Caco-2 (cell line): ENCODE measurements at regions not wholly inside any gene's neighbourhood (a gene's known extent, or its start where the extent isn't known, plus 50 kb on each side); places are given as distances from the start of the nearest gene placed in this dataset.

ENCODE experiments used
- BruUV-seq: library from RNA; stranded (reverse); fragments of 400-500 nt; replicated peaks from 2 replicates; lab custom pipeline; 2021; lab: Mats Ljungman, UMichigan
- CTCF ChIA-PET: fragments of 300-600 bp; sonication (Branson Sonifier 250); formaldehyde crosslinking; loops from one replicate; lab custom pipeline; 2022; ENCODE audit warnings: antibody characterized with exemption; lab: Charles Lee
- POLR2A ChIA-PET: fragments of 300-600 bp; sonication (Branson Sonifier 250); formaldehyde crosslinking; loops from one replicate; lab custom pipeline; 2022; ENCODE audit warnings: antibody characterized with exemption; lab: Charles Lee
- DNase-seq, 2 experiments: peaks; one replicate each; pipeline versions ENCODE4 v3.0.0 to v3.0.0-alpha.2; 2020 to 2022
- H3K27me3 ChIP-seq: replicated peaks from 2 replicates; pipeline ENCODE4 v1.6.0; 2011; ENCODE audit warnings: low read length; ENCODE audit not compliant: control insufficient read depth, insufficient read depth
- H3K36me3 ChIP-seq: 2 replicates; pipeline ENCODE4 v1.5.1; 2011; ENCODE audit warnings: low read length; ENCODE audit not compliant: control insufficient read depth, insufficient read depth
- H3K4me1 ChIP-seq: fragments of 250-450 bp; sonication (Bioruptor Pico); 2 replicates; pipeline ENCODE4 v1.5.1; 2020; ENCODE audit warnings: mild to moderate bottlenecking
- H3K4me3 ChIP-seq: 2 replicates; pipeline ENCODE4 v1.5.1; 2011; ENCODE audit warnings: low read depth, mild to moderate bottlenecking, control low read depth, low read length
- H3K9me3 ChIP-seq: fragments of 250-450 bp; sonication (Bioruptor Pico); 2 replicates; pipeline ENCODE4 v1.5.1; 2020; ENCODE audit warnings: mild to moderate bottlenecking, moderate library complexity
- H3K27ac Mint-ChIP-seq: one replicate; pipeline ENCODE4 v1.8.0; 2022; ENCODE audit warnings: mixed read lengths; ENCODE audit not compliant: unreplicated experiment
- H3K27me3 Mint-ChIP-seq: one replicate; pipeline ENCODE4 v1.8.0; 2022; ENCODE audit warnings: mixed read lengths; ENCODE audit not compliant: insufficient read depth, unreplicated experiment
- H3K36me3 Mint-ChIP-seq: one replicate; pipeline ENCODE4 v1.8.0; 2022; ENCODE audit warnings: mild to moderate bottlenecking, mixed read lengths; ENCODE audit not compliant: insufficient read depth, unreplicated experiment
- H3K4me1 Mint-ChIP-seq: one replicate; pipeline ENCODE4 v1.8.0; 2022; ENCODE audit warnings: low read depth, mixed read lengths; ENCODE audit not compliant: unreplicated experiment
- H3K4me3 Mint-ChIP-seq: one replicate; pipeline ENCODE4 v1.8.0; 2022; ENCODE audit warnings: mild to moderate bottlenecking, moderate library complexity, mixed read lengths; ENCODE audit not compliant: unreplicated experiment
- H3K9me3 Mint-ChIP-seq: one replicate; pipeline ENCODE4 v1.8.0; 2022; ENCODE audit warnings: mixed read lengths; ENCODE audit not compliant: unreplicated experiment
- intact Hi-C: fragments of 100-400 bp; cut with micrococcal nuclease; formaldehyde crosslinking; loops from one replicate; pipeline ENCODE4 v1.10.0; 2022; ENCODE audit not compliant: unreplicated experiment
- TF ChIP-seq, protein P1 (sequence below), 2 experiments: fragments of 200-600 bp in 1 of 2; IDR thresholded peaks; 1 replicate in 1 of 2; 2 replicates in 1 of 2; pipeline versions ENCODE4 v1.5.1 to v1.8.0; 2011 to 2022; ENCODE audit warnings: antibody characterized with exemption in 1 of 2, control low read depth in 1 of 2, inconsistent platforms in 1 of 2, low read depth in 1 of 2, low read length in 1 of 2, mild to moderate bottlenecking in 1 of 2, moderate library complexity in 1 of 2; ENCODE audit not compliant: insufficient read depth in 1 of 2, severe bottlenecking in 1 of 2, unreplicated experiment in 1 of 2

DNA sequence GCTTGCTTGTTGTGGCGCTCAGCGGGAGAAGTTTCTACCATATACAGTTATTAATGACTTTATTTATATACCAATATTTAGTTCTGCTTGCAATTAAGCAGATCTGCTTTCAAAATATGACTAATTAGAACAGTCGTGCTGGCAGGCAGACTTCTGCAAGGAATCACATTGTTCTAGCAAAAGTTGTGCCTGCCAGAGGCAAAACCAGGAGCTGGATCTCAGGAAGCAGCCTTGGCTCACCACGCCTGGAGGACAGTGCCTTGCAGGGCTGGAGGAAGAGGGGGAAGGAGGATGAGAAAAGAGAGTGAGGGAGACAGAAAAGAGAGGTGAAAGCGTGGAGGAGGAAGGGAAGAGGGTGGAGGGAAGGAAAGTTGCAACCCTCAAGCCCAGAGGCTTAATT is 160.3 kb downstream of the NUP210 start:
- intact Hi-C loops: no loop called here
- ChIA-PET POLR2A (no interaction called here), CTCF (no interaction called here)
- Histone ChIP-seq H3K36me3 (no peaks in the 10 kb centered on the region), H3K4me1 (no peaks in the 10 kb centered on the region), H3K27me3 (no peaks in the 10 kb centered on the region), H3K4me3 (no peak overlapping the region), H3K9me3 (no peaks in the 10 kb centered on the region)
- no TSS peak for BruUV-seq
- Mint-ChIP-seq H3K9me3 (no peaks in the 10 kb centered on the region), H3K36me3 (no peaks in the 10 kb centered on the region), H3K4me1 (no peaks in the 10 kb centered on the region), H3K4me3 (no peak overlapping the region), H3K27ac (no peak overlapping the region), H3K27me3 (peaks cover 10% of the 10 kb centered on the region)
- no peak for DNase-seq
- TF ChIP-seq, protein P1, sequence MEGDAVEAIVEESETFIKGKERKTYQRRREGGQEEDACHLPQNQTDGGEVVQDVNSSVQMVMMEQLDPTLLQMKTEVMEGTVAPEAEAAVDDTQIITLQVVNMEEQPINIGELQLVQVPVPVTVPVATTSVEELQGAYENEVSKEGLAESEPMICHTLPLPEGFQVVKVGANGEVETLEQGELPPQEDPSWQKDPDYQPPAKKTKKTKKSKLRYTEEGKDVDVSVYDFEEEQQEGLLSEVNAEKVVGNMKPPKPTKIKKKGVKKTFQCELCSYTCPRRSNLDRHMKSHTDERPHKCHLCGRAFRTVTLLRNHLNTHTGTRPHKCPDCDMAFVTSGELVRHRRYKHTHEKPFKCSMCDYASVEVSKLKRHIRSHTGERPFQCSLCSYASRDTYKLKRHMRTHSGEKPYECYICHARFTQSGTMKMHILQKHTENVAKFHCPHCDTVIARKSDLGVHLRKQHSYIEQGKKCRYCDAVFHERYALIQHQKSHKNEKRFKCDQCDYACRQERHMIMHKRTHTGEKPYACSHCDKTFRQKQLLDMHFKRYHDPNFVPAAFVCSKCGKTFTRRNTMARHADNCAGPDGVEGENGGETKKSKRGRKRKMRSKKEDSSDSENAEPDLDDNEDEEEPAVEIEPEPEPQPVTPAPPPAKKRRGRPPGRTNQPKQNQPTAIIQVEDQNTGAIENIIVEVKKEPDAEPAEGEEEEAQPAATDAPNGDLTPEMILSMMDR (IDR thresholded peaks at IDR 0.05; ENCODE audit: insufficient read depth in 1 of 2, low read depth in 1 of 2, low read length in 1 of 2, severe bottlenecking in 1 of 2, unreplicated experiment in 1 of 2): no peak

DNA sequence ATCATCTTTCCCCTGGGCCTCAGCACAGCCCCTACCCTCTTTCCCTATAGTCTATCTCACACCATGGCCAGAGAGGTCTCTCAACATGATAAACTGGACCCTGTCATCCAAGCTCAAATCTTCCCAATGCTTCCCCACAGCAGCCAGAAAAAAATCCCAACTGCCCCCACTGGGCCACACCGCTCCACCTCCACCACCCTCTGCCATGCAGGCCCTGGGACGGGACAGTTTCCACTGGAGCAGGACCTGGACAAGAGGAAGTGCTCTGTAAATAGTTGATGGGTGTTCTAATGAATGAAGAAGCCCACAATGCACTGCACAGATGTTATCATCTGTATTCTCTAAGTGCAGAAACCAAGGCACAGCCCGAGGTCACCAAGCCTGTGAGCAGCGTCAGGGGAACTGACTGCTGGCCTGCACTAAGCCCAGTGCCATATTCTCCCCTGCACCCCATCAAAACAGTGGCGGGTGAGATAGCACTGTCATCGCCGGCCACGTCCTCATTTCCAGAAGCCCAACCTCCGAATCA is 161.1 kb downstream of the NUP210 start:
- intact Hi-C loops: no loop called here
- Mint-ChIP-seq H3K27ac (no peak overlapping the region), H3K36me3 (no peaks in the 10 kb centered on the region), H3K27me3 (peaks cover 10% of the 10 kb centered on the region), H3K4me3 (no peak overlapping the region), H3K4me1 (no peaks in the 10 kb centered on the region), H3K9me3 (no peaks in the 10 kb centered on the region)
- H3K9me3 ChIP-seq: no peaks in the 10 kb centered on the region
- ChIA-PET POLR2A (no interaction called here), CTCF (no interaction called here)
- TF ChIP-seq, protein P1 (IDR thresholded peaks at IDR 0.05; ENCODE audit: insufficient read depth in 1 of 2, low read depth in 1 of 2, low read length in 1 of 2, severe bottlenecking in 1 of 2, unreplicated experiment in 1 of 2): no peak
- DNase-seq: no peak
- H3K27me3 ChIP-seq: no peaks in the 10 kb centered on the region
- no peaks in the 10 kb centered on the region for H3K36me3 ChIP-seq
- no peak overlapping the region for H3K4me3 ChIP-seq
- no TSS peak for BruUV-seq
- no peaks in the 10 kb centered on the region for H3K4me1 ChIP-seq

GRCh38 chr3:13258280-13258679 is 161.8 kb downstream of the NUP210 start:
- Mint-ChIP-seq H3K27me3 (peaks cover 10% of the 10 kb centered on the region), H3K27ac (no peak overlapping the region), H3K4me1 (no peaks in the 10 kb centered on the region), H3K9me3 (no peaks in the 10 kb centered on the region), H3K36me3 (no peaks in the 10 kb centered on the region), H3K4me3 (no peak overlapping the region)
- no TSS peak for BruUV-seq
- H3K4me3 ChIP-seq: no peak overlapping the region
- POLR2A ChIA-PET: no interaction called here
- H3K9me3 ChIP-seq: no peaks in the 10 kb centered on the region
- no peak for DNase-seq
- intact Hi-C loops: no loop called here
- TF ChIP-seq, protein P1 (IDR thresholded peaks at IDR 0.05; ENCODE audit: insufficient read depth in 1 of 2, low read depth in 1 of 2, low read length in 1 of 2, severe bottlenecking in 1 of 2, unreplicated experiment in 1 of 2): no peak
- H3K27me3 ChIP-seq: no peaks in the 10 kb centered on the region
- H3K4me1 ChIP-seq: no peaks in the 10 kb centered on the region
- CTCF ChIA-PET: no interaction called here
- no peaks in the 10 kb centered on the region for H3K36me3 ChIP-seq
